ENCODE measurements at regions not wholly inside any gene's neighbourhood (a gene's known extent, or its start where the extent isn't known, plus 50 kb on each side); places are given as distances from the start of the nearest gene placed in this dataset.

DNA sequence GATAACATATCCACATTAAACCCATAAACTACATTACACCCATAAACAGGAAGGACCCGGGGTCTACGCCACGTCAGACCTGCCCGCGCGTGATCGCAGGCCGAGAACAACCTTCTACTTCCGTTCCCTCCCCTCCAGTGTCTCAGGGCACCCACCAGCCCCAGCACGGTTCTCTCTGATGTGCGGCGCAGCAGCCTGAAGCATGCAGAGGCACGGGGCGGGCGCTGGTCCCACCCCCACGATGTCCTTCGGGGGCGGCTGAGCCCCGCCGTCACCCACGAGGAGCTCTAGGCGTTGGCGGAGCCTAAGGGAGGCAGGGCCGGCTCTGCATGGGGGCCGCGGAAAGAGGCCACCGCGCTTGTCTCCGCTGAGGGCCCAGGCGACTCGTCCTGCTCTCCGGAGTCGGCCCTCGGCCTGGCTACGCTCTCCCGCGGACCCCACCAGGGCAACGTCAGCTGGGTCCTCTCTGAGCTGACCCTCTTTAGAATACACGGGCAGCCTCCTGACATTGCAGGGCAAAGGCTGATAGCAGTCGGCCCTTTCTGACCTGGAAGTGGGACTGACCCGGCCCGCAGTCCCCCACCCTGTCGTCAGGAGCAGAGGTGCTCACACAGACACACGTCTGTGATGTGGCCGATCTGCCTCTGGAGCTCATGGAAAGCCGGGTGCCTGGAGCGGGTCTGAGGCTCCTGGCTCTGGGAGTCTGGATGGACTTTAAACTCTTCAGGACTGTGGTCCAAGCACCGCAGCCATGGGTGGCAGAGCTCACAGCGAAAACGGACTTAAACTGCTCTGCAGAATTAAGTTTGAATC is 65.6 kb upstream of the ADGRA1 start:
- TF ChIP-seq, protein P1, sequence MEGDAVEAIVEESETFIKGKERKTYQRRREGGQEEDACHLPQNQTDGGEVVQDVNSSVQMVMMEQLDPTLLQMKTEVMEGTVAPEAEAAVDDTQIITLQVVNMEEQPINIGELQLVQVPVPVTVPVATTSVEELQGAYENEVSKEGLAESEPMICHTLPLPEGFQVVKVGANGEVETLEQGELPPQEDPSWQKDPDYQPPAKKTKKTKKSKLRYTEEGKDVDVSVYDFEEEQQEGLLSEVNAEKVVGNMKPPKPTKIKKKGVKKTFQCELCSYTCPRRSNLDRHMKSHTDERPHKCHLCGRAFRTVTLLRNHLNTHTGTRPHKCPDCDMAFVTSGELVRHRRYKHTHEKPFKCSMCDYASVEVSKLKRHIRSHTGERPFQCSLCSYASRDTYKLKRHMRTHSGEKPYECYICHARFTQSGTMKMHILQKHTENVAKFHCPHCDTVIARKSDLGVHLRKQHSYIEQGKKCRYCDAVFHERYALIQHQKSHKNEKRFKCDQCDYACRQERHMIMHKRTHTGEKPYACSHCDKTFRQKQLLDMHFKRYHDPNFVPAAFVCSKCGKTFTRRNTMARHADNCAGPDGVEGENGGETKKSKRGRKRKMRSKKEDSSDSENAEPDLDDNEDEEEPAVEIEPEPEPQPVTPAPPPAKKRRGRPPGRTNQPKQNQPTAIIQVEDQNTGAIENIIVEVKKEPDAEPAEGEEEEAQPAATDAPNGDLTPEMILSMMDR (IDR thresholded peaks at IDR 0.05; ENCODE audit: extremely low read depth in 1 of 2, insufficient read depth in 1 of 2, low read depth in 1 of 2, low read length in 2 of 2), result no peak
- TF ChIP-seq POLR2A (IDR thresholded peaks at IDR 0.05; ENCODE audit: low read depth, low read length) (no peak), POLR2AphosphoS5 (IDR thresholded peaks at IDR 0.05; ENCODE audit: insufficient read depth, low read depth, low read length) (no peak), JUN (IDR thresholded peaks at IDR 0.05; ENCODE audit: borderline replicate concordance, insufficient read depth, insufficient read length, low read depth) (no peak), EZH2 (IDR thresholded peaks at IDR 0.05; ENCODE audit: borderline replicate concordance, low read depth, low read length, severe bottlenecking) (no peak), MYC (IDR thresholded peaks at IDR 0.05; ENCODE audit: low read depth, low read length) (no peak)
- TF ChIP-seq, protein P2, sequence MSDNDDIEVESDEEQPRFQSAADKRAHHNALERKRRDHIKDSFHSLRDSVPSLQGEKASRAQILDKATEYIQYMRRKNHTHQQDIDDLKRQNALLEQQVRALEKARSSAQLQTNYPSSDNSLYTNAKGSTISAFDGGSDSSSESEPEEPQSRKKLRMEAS (IDR thresholded peaks at IDR 0.05; ENCODE audit: insufficient read depth, insufficient read length), result no peak

Data from endothelial cell of umbilical vein (primary cell).